Right lobe of liver (tissue), 4 donors: ENCODE measurements at regions not wholly inside any gene's neighbourhood (a gene's known extent, or its start where the extent isn't known, plus 50 kb on each side); places are given as distances from the start of the nearest gene placed in this dataset.

Experiments
- CTCF ChIP-seq, 4 donors: fragments of 200-600 bp in 3 of 4; fragments of 450-650 bp in 1 of 4; IDR thresholded peaks; one replicate each; pipeline versions ENCODE4 v1.5.1 to v1.8.0; 2016 to 2022; ENCODE audit warnings: antibody characterized with exemption in 4 of 4, mild to moderate bottlenecking in 2 of 4
- POLR2A ChIP-seq: fragments of 450-650 bp; IDR thresholded peaks from one replicate; pipeline ENCODE4 v1.6.1; 2017; ENCODE audit warnings: antibody characterized with exemption, mild to moderate bottlenecking
- donor health status: DM: no; HTN: no; CAD: no.
- donor health status: DM: no; HTN: no; CAD: no.
- donor health status: DM: no; HTN: yes; CAD: no.

GRCh38 chr3:157981819-157982218 lies 124.4 kb downstream of the SHOX2 start:
- TF ChIP-seq CTCF (IDR thresholded peaks at IDR 0.05) = no peak
- no peak for TF ChIP-seq POLR2A
